ENCODE measurements at regions not wholly inside any gene's neighbourhood (a gene's known extent, or its start where the extent isn't known, plus 50 kb on each side); places are given as distances from the start of the nearest gene placed in this dataset.
"Not testable (repeated sequence)": the region's sequence is repeated elsewhere in the genome, so short reads cannot be mapped to it uniquely, and the experiment has no call there.

DNA sequence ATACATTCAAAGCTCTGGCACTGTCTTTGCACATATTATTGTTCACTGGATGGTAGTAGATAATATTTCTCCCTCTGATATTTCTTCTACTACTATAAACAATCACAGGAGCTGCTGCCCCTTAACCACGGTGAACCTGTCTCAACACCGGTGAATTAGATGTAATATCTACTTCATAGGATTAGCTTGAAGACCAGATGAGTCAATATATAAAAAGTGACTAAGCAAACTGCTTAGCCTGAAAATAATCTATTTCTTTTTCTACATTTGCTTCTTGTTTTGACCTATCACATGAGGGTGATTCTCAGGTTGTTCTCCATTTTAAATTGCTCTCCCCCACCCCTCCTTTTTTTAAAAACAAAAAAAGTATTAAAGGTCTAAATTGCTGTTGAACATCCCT lies 645.5 kb downstream of the ANKRD50 start:
- TF ChIP-seq CTCF (IDR thresholded peaks at IDR 0.05) (no peak), ZFX (IDR thresholded peaks at IDR 0.05; ENCODE audit: borderline replicate concordance) (no peak)
- H3K27ac ChIP-seq: no peak overlapping the region

- no peak overlapping the region for H3K27ac ChIP-seq
- TF ChIP-seq ZFX (IDR thresholded peaks at IDR 0.05; ENCODE audit: borderline replicate concordance) (no peak), CTCF (IDR thresholded peaks at IDR 0.05) (no peak)
Measured at GRCh38 chr4:124070688-124071484, 641.6 kb downstream of the ANKRD50 start.

GRCh38 chr4:124075276-124075675 lies 637.3 kb downstream of the ANKRD50 start:
- not testable (repeated sequence) for H3K27ac ChIP-seq

DNA sequence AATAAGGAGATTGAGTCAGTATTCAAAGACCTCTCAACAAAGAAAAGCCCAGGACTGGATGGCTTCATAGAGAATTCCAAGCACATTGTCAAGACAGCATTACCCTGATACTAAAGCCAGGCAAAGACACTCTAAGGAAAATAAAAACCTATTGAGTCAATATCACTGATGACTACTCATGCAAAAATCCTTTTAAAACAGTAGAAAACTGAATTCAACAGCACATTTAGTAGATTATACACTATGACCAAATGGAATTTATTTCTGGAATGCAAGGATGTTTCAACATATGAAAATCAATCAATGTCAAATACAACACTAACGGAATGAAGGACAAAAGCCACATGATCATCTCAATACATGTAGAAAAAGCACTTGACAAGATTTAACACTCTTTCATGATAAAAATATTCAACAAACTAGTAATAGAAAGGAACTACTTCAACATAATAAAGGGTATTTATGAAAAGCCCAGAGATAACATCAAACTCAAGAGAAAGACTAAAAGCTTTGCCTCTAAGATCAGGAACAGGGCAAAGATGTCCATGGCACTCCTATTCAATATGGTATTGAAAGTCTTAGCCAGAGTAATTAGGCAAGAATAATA lies 633.3 kb downstream of the ANKRD50 start:
- no peak for TF ChIP-seq ZFX (IDR thresholded peaks at IDR 0.05; ENCODE audit: borderline replicate concordance)
- TF ChIP-seq CTCF (IDR thresholded peaks at IDR 0.05): no peak

GRCh38 chr4:124083711-124084110 lies 628.8 kb downstream of the ANKRD50 start:
- H3K27ac ChIP-seq: no peak overlapping the region
- TF ChIP-seq ZFX (IDR thresholded peaks at IDR 0.05; ENCODE audit: borderline replicate concordance) (no peak), CTCF (IDR thresholded peaks at IDR 0.05) (no peak)

More for the DNA sequence above, 633.3 kb downstream of the ANKRD50 start:
- no peak overlapping the region for H3K27ac ChIP-seq

- H3K27ac ChIP-seq: no peak overlapping the region
- TF ChIP-seq ZFX (IDR thresholded peaks at IDR 0.05; ENCODE audit: borderline replicate concordance): no peak
Measured at GRCh38 chr4:124085561-124086180, 626.9 kb downstream of the ANKRD50 start.

- no peak for TF ChIP-seq ZFX (IDR thresholded peaks at IDR 0.05; ENCODE audit: borderline replicate concordance)
- no peak for TF ChIP-seq CTCF (IDR thresholded peaks at IDR 0.05)
- no peak overlapping the region for H3K27ac ChIP-seq
Measured at GRCh38 chr4:124090021-124090420, 622.5 kb downstream of the ANKRD50 start.

DNA sequence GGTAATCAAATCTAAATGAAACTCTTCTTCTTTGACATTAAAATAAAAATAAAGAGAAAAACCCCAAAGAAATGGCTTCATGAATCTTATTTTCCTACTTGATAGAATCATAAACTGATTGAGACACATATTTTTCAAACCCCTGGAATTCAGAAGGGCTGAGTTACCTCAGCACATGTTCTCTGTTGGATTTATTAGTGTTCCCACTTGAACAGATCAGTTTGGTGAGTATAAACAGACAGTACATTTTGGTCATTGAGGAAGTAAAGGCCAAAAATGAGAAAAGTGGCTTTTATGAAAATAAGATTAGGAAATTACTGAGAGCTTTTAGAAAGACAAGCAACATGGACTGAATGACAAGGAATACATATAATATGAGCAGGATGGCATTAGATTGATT lies 620.4 kb downstream of the ANKRD50 start:
- TF ChIP-seq ZFX (IDR thresholded peaks at IDR 0.05; ENCODE audit: borderline replicate concordance) (no peak), CTCF (IDR thresholded peaks at IDR 0.05) (no peak)
- no peak overlapping the region for H3K27ac ChIP-seq

All from 22Rv1 (cell line).